Middle frontal gyrus (tissue), 1 donor: ENCODE measurements at regions not wholly inside any gene's neighbourhood (a gene's known extent, or its start where the extent isn't known, plus 50 kb on each side); places are given as distances from the start of the nearest gene placed in this dataset.
"Not testable (repeated sequence)": the region's sequence is repeated elsewhere in the genome, so short reads cannot be mapped to it uniquely, and the experiment has no call there.

Experiments
- DNase-seq: peaks from one replicate; pipeline ENCODE4 v3.0.0-alpha.2; 2015; ENCODE audit warnings: low spot score; ENCODE audit errors: extremely low spot score

GRCh38 chr4:155026715-155027114 lies 181.7 kb upstream of the NPY2R start:
- no peak for DNase-seq

- DNase-seq = no peak
Measured at GRCh38 chr4:155032521-155033229, 175.8 kb upstream of the NPY2R start.

GRCh38 chr4:155033604-155034003 lies 174.8 kb upstream of the NPY2R start:
- DNase-seq = no peak

GRCh38 chr4:155037031-155037430 lies 171.4 kb upstream of the NPY2R start:
- no peak for DNase-seq

GRCh38 chr4:155038459-155038858 lies 170.0 kb upstream of the NPY2R start:
- DNase-seq = no peak

- DNase-seq = no peak
Measured at GRCh38 chr4:155039162-155039561, 169.3 kb upstream of the NPY2R start.

GRCh38 chr4:155040031-155040430 lies 168.4 kb upstream of the NPY2R start:
- no peak for DNase-seq

GRCh38 chr4:155042014-155042413 lies 166.4 kb upstream of the NPY2R start:
- no peak for DNase-seq

GRCh38 chr4:155044251-155044650 lies 164.2 kb upstream of the NPY2R start:
- DNase-seq = not testable (repeated sequence)

- no peak for DNase-seq
Measured at GRCh38 chr4:155047755-155048154, 160.7 kb upstream of the NPY2R start.

GRCh38 chr4:155054042-155054441 lies 154.4 kb upstream of the NPY2R start:
- not testable (repeated sequence) for DNase-seq

GRCh38 chr4:155060419-155060818 lies 148.0 kb upstream of the NPY2R start:
- DNase-seq = no peak

- DNase-seq = no peak
Measured at GRCh38 chr4:155060873-155061272, 147.6 kb upstream of the NPY2R start.

GRCh38 chr4:155062948-155063347 lies 145.5 kb upstream of the NPY2R start:
- no peak for DNase-seq

- not testable (repeated sequence) for DNase-seq
Measured at GRCh38 chr4:155064934-155065333, 143.5 kb upstream of the NPY2R start.

- DNase-seq = no peak
Measured at GRCh38 chr4:155066871-155067270, 141.6 kb upstream of the NPY2R start.

- no peak for DNase-seq
Measured at GRCh38 chr4:155071962-155072361, 136.5 kb upstream of the NPY2R start.

- DNase-seq = no peak
Measured at GRCh38 chr4:155072417-155072816, 136.0 kb upstream of the NPY2R start.

GRCh38 chr4:155073852-155074251 lies 134.6 kb upstream of the NPY2R start:
- no peak for DNase-seq

GRCh38 chr4:155076256-155076785 lies 132.1 kb upstream of the NPY2R start:
- no peak for DNase-seq

- DNase-seq = no peak
Measured at GRCh38 chr4:155077452-155078229, 130.8 kb upstream of the NPY2R start.

- DNase-seq = no peak
Measured at GRCh38 chr4:155079871-155080270, 128.6 kb upstream of the NPY2R start.

- no peak for DNase-seq
Measured at GRCh38 chr4:155081222-155081621, 127.2 kb upstream of the NPY2R start.
